Endothelial cell of umbilical vein (primary cell): ENCODE measurements at regions not wholly inside any gene's neighbourhood (a gene's known extent, or its start where the extent isn't known, plus 50 kb on each side); places are given as distances from the start of the nearest gene placed in this dataset.

ENCODE experiments used
- POLR2A ChIP-seq: IDR thresholded peaks from 2 replicates; pipeline ENCODE4 v1.6.1; 2012; ENCODE audit warnings: low read depth, mild to moderate bottlenecking, control low read depth, low read length
- POLR2AphosphoS5 ChIP-seq: IDR thresholded peaks from 2 replicates; pipeline ENCODE4 v1.6.1; 2012; ENCODE audit warnings: low read depth, mild to moderate bottlenecking, control low read depth, low read length, moderate library complexity; ENCODE audit not compliant: insufficient read depth
- TF ChIP-seq, protein P1 (sequence below), 2 donors: IDR thresholded peaks; 1 replicate in 1 of 2; 2 replicates in 1 of 2; pipeline ENCODE4 v1.5.1; 2011; ENCODE audit warnings: low read length in 2 of 2, mild to moderate bottlenecking in 2 of 2, moderate library complexity in 2 of 2, control low read depth in 1 of 2, inconsistent platforms in 1 of 2, low read depth in 1 of 2; ENCODE audit not compliant: insufficient read depth in 1 of 2; ENCODE audit errors: extremely low read depth in 1 of 2
- TF ChIP-seq, protein P2 (sequence below): IDR thresholded peaks from 2 replicates; pipeline ENCODE4 v1.6.1; 2011; ENCODE audit not compliant: insufficient read depth, insufficient read length

DNA sequence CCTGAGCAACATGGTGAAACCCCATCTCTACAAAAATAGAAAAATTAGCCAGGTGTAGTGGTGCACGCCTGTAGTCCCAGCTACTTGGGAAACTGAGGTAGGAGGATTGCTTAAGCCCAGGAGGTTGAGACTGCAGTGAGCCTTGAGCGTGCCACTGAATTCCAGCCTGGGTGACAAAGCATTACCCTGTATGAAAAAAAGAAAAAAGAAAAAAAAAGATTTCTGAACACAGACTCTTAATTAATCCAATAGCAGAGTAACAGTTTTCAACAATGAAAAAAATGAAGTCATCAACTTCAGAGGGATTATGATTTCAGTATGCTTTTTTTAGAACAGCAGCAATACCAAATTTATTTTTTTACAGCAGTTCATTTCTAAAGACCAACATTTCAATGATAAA is 118.8 kb upstream of the TNPO1 start:
- TF ChIP-seq, protein P1, sequence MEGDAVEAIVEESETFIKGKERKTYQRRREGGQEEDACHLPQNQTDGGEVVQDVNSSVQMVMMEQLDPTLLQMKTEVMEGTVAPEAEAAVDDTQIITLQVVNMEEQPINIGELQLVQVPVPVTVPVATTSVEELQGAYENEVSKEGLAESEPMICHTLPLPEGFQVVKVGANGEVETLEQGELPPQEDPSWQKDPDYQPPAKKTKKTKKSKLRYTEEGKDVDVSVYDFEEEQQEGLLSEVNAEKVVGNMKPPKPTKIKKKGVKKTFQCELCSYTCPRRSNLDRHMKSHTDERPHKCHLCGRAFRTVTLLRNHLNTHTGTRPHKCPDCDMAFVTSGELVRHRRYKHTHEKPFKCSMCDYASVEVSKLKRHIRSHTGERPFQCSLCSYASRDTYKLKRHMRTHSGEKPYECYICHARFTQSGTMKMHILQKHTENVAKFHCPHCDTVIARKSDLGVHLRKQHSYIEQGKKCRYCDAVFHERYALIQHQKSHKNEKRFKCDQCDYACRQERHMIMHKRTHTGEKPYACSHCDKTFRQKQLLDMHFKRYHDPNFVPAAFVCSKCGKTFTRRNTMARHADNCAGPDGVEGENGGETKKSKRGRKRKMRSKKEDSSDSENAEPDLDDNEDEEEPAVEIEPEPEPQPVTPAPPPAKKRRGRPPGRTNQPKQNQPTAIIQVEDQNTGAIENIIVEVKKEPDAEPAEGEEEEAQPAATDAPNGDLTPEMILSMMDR (IDR thresholded peaks at IDR 0.05; ENCODE audit: extremely low read depth in 1 of 2, insufficient read depth in 1 of 2, low read depth in 1 of 2, low read length in 2 of 2): no peak
- TF ChIP-seq POLR2A: no peak
- TF ChIP-seq POLR2AphosphoS5: no peak
- TF ChIP-seq, protein P2, sequence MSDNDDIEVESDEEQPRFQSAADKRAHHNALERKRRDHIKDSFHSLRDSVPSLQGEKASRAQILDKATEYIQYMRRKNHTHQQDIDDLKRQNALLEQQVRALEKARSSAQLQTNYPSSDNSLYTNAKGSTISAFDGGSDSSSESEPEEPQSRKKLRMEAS: no peak
